ENCODE measurements at regions not wholly inside any gene's neighbourhood (a gene's known extent, or its start where the extent isn't known, plus 50 kb on each side); places are given as distances from the start of the nearest gene placed in this dataset.

- TF ChIP-seq POLR2A (IDR thresholded peaks at IDR 0.05; ENCODE audit: low read depth, low read length) (no peak), POLR2AphosphoS5 (IDR thresholded peaks at IDR 0.05; ENCODE audit: insufficient read depth, low read depth, low read length) (no peak)
Measured at GRCh38 chr10:111175787-111176186, 99.0 kb downstream of the ADRA2A start.

Measured in endothelial cell of umbilical vein (primary cell).